ENCODE measurements at regions not wholly inside any gene's neighbourhood (a gene's known extent, or its start where the extent isn't known, plus 50 kb on each side); places are given as distances from the start of the nearest gene placed in this dataset.

- Histone ChIP-seq H3K36me3 (ENCODE audit: control insufficient read depth in 4 of 4, insufficient read depth in 4 of 4, low read length in 4 of 4) (no peaks in the 10 kb centered on the region), H3K4me1 (ENCODE audit: control insufficient read depth in 5 of 5, insufficient read depth in 5 of 5, low read length in 5 of 5) (peaks cover 0 to 28% (median 6%) of the 10 kb centered on the region in 5 donors), H3K4me3 (peak overlapping the region; percentile 74), H3K27me3 (ENCODE audit: control insufficient read depth in 3 of 3, insufficient read depth in 3 of 3, low read length in 2 of 3) (no peaks in the 10 kb centered on the region), H3K27ac (ENCODE audit: low read depth in 1 of 2, low read length in 1 of 2) (peak overlapping the region; percentile 80 to 96), H3K9ac (ENCODE audit: insufficient read depth in 1 of 2, low read length in 2 of 2) (peak overlapping the region; percentile 38 to 84), H3K9me3 (ENCODE audit: control insufficient read depth in 4 of 4, insufficient read depth in 3 of 4, low read length in 3 of 4) (no peaks in the 10 kb centered on the region)
- DNase-seq: peak in 2 of 3 donors; percentile 90 to 91
- no peak for ATAC-seq (ENCODE audit: insufficient read depth, low FRiP score)
- TF ChIP-seq CTCF (IDR thresholded peaks at IDR 0.05; ENCODE audit: control extremely low read depth, extremely low read depth): no peak
- WGBS, 2 donors: 11 to 12% methylated on average over 22 of the region's 22 CpGs
Observed at GRCh38 chr6:156687789-156688619, 89.2 kb upstream of the ARID1B start.

- Histone ChIP-seq H3K9me3 (ENCODE audit: control insufficient read depth in 4 of 4, insufficient read depth in 3 of 4, low read length in 3 of 4) (no peaks in the 10 kb centered on the region), H3K36me3 (ENCODE audit: control insufficient read depth in 4 of 4, insufficient read depth in 4 of 4, low read length in 4 of 4) (no peaks in the 10 kb centered on the region), H3K27ac (ENCODE audit: low read depth in 1 of 2, low read length in 1 of 2) (peak overlapping the region; percentile 98), H3K4me1 (ENCODE audit: control insufficient read depth in 5 of 5, insufficient read depth in 5 of 5, low read length in 5 of 5) (peaks cover 0 to 28% (median 6%) of the 10 kb centered on the region in 5 donors), H3K4me3 (peak overlapping the region; percentile 74), H3K9ac (ENCODE audit: insufficient read depth in 1 of 2, low read length in 2 of 2) (peak overlapping the region; percentile 84 to 89), H3K27me3 (ENCODE audit: control insufficient read depth in 3 of 3, insufficient read depth in 3 of 3, low read length in 2 of 3) (no peaks in the 10 kb centered on the region)
- no peak for TF ChIP-seq CTCF (IDR thresholded peaks at IDR 0.05; ENCODE audit: control extremely low read depth, extremely low read depth)
- 1% methylated on average over 83 to 105 of the region's 105 CpGs for WGBS, 2 donors
- ATAC-seq (ENCODE audit: insufficient read depth, low FRiP score): peak; percentile 95
- DNase-seq: peak in 2 of 3 donors; percentile 90 to 95
Observed at GRCh38 chr6:156686995-156687788, 90.0 kb upstream of the ARID1B start.

- TF ChIP-seq CTCF (IDR thresholded peaks at IDR 0.05; ENCODE audit: control extremely low read depth, extremely low read depth): no peak
- H3K4me3 ChIP-seq: peak overlapping the region; percentile 53
- ATAC-seq (ENCODE audit: insufficient read depth, low FRiP score): peak; percentile 16
- H3K4me1 ChIP-seq (ENCODE audit: control insufficient read depth in 5 of 5, insufficient read depth in 5 of 5, low read length in 5 of 5): peaks cover 0 to 28% (median 6%) of the 10 kb centered on the region in 5 donors
- H3K27me3 ChIP-seq (ENCODE audit: control insufficient read depth in 3 of 3, insufficient read depth in 3 of 3, low read length in 2 of 3): no peaks in the 10 kb centered on the region
- H3K9ac ChIP-seq (ENCODE audit: insufficient read depth in 1 of 2, low read length in 2 of 2): peak overlapping the region; percentile 67 to 89
- DNase-seq: peak; percentile 52 to 96 (median 93)
- H3K36me3 ChIP-seq (ENCODE audit: control insufficient read depth in 4 of 4, insufficient read depth in 4 of 4, low read length in 4 of 4): no peaks in the 10 kb centered on the region
- H3K9me3 ChIP-seq (ENCODE audit: control insufficient read depth in 4 of 4, insufficient read depth in 3 of 4, low read length in 3 of 4): no peaks in the 10 kb centered on the region
- peak overlapping the region; percentile 98 for H3K27ac ChIP-seq (ENCODE audit: low read depth in 1 of 2, low read length in 1 of 2)
- 0% methylated on average over 15 of the region's 15 CpGs for WGBS, 2 donors
Observed at GRCh38 chr6:156686301-156686994, 90.7 kb upstream of the ARID1B start.
